Testis (tissue), 2 donors: ENCODE measurements at regions not wholly inside any gene's neighbourhood (a gene's known extent, or its start where the extent isn't known, plus 50 kb on each side); places are given as distances from the start of the nearest gene placed in this dataset.

Source experiments
- DNase-seq: peaks from one replicate; pipeline ENCODE4 v3.0.0-alpha.2; 2019
- H3K27ac ChIP-seq, 2 donors: fragments of 200-600 bp; sonication (generic); one replicate each; pipeline ENCODE4 v1.5.1; 2019
- H3K27me3 ChIP-seq: fragments of 200-600 bp; sonication (generic); one replicate; pipeline ENCODE4 v1.5.1; 2019
- H3K36me3 ChIP-seq: fragments of 200-600 bp; sonication (generic); one replicate; pipeline ENCODE4 v1.5.1; 2017; ENCODE audit warnings: low read depth; ENCODE audit errors: missing control alignments
- H3K4me1 ChIP-seq: fragments of 200-600 bp; sonication (generic); one replicate; pipeline ENCODE4 v1.5.1; 2019
- H3K4me3 ChIP-seq, 2 donors: fragments of 200-600 bp; sonication (generic); one replicate each; pipeline ENCODE4 v1.5.1; 2017 to 2019
- H3K9me3 ChIP-seq: fragments of 200-600 bp; sonication (generic); one replicate; pipeline ENCODE4 v1.5.1; 2017
- CTCF ChIP-seq, 3 experiments: fragments of 450-650 bp in 2 of 3; fragments of 200-600 bp in 1 of 3; sonication (generic) in 1 of 3; IDR thresholded peaks; one replicate each; pipeline ENCODE4 v1.5.1; 2016 to 2019; ENCODE audit warnings: antibody characterized with exemption in 3 of 3, mild to moderate bottlenecking in 2 of 3, moderate library complexity in 1 of 3
- POLR2A ChIP-seq: fragments of 450-650 bp; IDR thresholded peaks from one replicate; pipeline ENCODE4 v1.6.1; 2017; ENCODE audit warnings: antibody characterized with exemption, mild to moderate bottlenecking, moderate library complexity
- WGBS, 2 donors: methylation state at CpG; one replicate each; pipeline ENCODE4 v1.1.5; 2018; 5-methylcytosine and 5-hydroxymethylcytosine counted together
- intact Hi-C: fragments of 100-400 bp; cut with DNase I; formaldehyde crosslinking; loops from one replicate; pipeline ENCODE4 v1.15.1; 2023; ENCODE audit warnings: low total_unique reads

DNA sequence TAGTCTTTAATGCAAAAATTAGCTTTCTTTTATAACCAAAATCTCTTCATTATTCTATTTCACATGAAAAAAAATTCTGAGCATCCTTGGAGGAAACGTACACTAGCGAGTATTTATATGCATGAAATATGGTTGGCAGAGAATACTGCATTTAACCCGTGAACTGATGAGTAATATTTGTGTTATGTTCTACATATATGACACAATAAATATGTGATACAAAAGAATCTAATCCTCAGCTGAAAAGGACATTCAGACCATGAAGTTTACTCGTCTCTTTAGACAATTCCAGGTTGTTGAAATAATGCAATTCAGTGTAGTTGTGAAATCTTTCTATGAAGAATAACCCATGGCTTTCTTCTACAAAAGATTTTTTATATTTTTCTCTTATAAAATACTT lies 524.8 kb upstream of the MAN1A1 start:
- Histone ChIP-seq H3K4me3 (no peak overlapping the region), H3K9me3 (no peaks in the 10 kb centered on the region), H3K27ac (no peak overlapping the region), H3K36me3 (no peaks in the 10 kb centered on the region), H3K27me3 (no peaks in the 10 kb centered on the region), H3K4me1 (no peaks in the 10 kb centered on the region)
- TF ChIP-seq POLR2A (no peak), CTCF (IDR thresholded peaks at IDR 0.05) (no peak)
- no peak for DNase-seq
- WGBS, 2 donors = 78 to 86% methylated on average over 4 of the region's 4 CpGs
- intact Hi-C loops = no loop called here

GRCh38 chr6:119873107-119873506 lies 523.5 kb upstream of the MAN1A1 start:
- no peak for DNase-seq
- 92 to 96% methylated on average over 1 of the region's 1 CpG for WGBS, 2 donors
- no peak overlapping the region for H3K27ac ChIP-seq
- no peaks in the 10 kb centered on the region for H3K9me3 ChIP-seq
- intact Hi-C loops = no loop called here
- TF ChIP-seq CTCF (IDR thresholded peaks at IDR 0.05) (no peak), POLR2A (no peak)
- H3K4me3 ChIP-seq = no peak overlapping the region
- no peaks in the 10 kb centered on the region for H3K36me3 ChIP-seq
- H3K27me3 ChIP-seq = no peaks in the 10 kb centered on the region
- no peaks in the 10 kb centered on the region for H3K4me1 ChIP-seq

DNA sequence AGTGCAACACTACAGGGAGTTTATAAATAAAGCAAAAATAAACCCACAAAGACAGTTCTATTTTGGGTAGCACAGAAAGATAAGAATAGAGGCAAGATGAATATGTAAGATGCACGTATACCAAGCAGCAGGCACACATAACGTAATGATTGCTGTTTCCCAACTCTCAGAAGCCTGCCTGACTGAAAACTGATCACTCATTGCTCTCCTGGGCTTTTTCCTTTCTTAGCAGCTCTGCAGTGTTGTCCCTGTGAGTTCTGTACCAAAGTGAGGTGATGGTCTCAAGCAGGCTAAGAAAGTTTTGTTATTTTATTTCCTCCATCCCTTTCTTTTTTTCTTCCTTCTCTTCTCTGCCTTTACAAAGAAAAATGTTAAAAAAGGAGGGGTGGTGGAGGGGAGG lies 522.0 kb upstream of the MAN1A1 start:
- intact Hi-C loops = no loop called here

DNA sequence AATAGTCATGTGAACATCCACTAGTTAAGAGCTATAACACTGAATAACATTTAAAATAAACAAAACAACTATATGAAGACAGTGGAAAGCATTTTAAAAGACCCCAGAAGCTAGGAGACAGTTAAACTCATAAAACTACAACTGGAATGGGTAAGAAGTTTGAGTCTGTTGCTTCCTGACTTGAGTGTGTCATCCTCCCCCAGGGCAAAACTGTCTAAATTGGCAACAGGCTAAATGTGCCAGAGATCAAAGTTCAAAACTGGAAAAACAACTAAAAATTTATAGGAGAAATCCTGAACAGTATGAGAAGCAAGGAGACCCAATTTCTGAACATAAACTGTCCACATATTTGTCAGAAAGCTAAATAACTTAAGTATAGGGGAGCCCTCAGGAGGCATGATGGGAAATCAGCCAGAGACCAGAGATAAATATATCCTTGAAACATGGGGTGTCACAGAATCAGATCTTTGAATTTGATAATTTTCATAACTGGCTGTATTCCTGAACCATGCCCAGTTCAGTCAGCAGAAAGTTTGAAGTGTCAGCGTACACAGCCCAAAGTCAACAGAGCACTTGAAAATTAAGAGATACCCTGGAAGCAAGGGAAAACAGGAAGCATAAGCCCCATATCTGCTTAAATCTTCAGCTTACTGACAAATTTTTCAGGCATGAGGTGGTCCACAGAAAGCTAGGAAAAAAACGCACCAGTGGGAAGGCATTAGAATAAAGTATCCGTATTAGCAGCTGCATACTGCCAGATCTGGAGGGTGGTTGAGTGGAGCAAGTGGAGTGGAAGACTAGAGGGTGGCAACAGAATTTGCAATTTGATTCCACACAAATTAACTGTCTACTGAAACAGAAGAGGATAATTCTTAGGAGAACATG lies 516.1 kb upstream of the MAN1A1 start:
- Histone ChIP-seq H3K4me1 (no peaks in the 10 kb centered on the region), H3K36me3 (no peaks in the 10 kb centered on the region), H3K27ac (no peak overlapping the region), H3K4me3 (no peak overlapping the region), H3K9me3 (no peaks in the 10 kb centered on the region), H3K27me3 (no peaks in the 10 kb centered on the region)
- DNase-seq = no peak
- 87 to 94% methylated on average over 3 of the region's 3 CpGs for WGBS, 2 donors
- intact Hi-C loops = no loop called here
- TF ChIP-seq CTCF (IDR thresholded peaks at IDR 0.05) (no peak), POLR2A (no peak)

More for the DNA sequence above, 522.0 kb upstream of the MAN1A1 start:
- Histone ChIP-seq H3K27ac (no peak overlapping the region), H3K9me3 (no peaks in the 10 kb centered on the region), H3K4me3 (no peak overlapping the region), H3K36me3 (no peaks in the 10 kb centered on the region), H3K4me1 (no peaks in the 10 kb centered on the region), H3K27me3 (no peaks in the 10 kb centered on the region)
- no peak for TF ChIP-seq CTCF (IDR thresholded peaks at IDR 0.05)
- no peak for TF ChIP-seq POLR2A
- no peak for DNase-seq
- WGBS, 2 donors = 43 to 52% methylated on average over 2 of the region's 2 CpGs

DNA sequence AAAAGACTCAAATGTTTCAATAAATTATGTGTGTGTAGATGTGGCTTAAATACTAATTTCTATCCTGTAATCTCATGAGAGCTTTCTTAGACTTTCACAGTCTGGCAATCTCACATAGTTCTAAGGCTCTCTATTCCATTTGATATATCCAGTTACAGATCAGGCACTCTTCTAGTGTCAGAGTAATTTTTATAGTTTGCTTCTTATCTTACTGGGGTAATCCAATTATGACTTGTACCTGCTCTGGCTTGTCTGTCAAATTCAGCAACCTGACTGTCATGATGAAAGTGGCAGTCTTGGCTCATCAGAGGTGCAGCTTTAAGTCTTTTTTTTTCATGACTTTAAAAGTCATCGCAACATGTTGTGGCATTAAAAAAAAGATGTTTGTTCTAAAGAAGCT lies 513.2 kb upstream of the MAN1A1 start:
- no peak for DNase-seq
- intact Hi-C loops = no loop called here
- WGBS, 2 donors = 93 to 97% methylated on average over 1 of the region's 1 CpG
- H3K36me3 ChIP-seq = no peaks in the 10 kb centered on the region
- H3K27ac ChIP-seq = no peak overlapping the region
- H3K9me3 ChIP-seq = no peaks in the 10 kb centered on the region
- no peaks in the 10 kb centered on the region for H3K27me3 ChIP-seq
- no peak for TF ChIP-seq POLR2A
- no peak for TF ChIP-seq CTCF (IDR thresholded peaks at IDR 0.05)
- H3K4me1 ChIP-seq = no peaks in the 10 kb centered on the region
- no peak overlapping the region for H3K4me3 ChIP-seq
